NCI-H2081 (cell line): ENCODE measurements at regions not wholly inside any gene's neighbourhood (a gene's known extent, or its start where the extent isn't known, plus 50 kb on each side); places are given as distances from the start of the nearest gene placed in this dataset.
A peak's percentile ranks its signal among the peaks of the same experiment; 100 is the strongest.

ENCODE experiments used
- DNase-seq, 2 experiments: peaks; one replicate each; lab custom pipeline; 2025; lab: John Stamatoyannopoulos, UW

GRCh38 chr9:117548556-117548955 lies 133.7 kb upstream of the ASTN2 start:
- no peak for DNase-seq

GRCh38 chr9:117547904-117548303 lies 133.0 kb upstream of the ASTN2 start:
- no peak for DNase-seq

- DNase-seq: peak; percentile 18 to 32
Measured at GRCh38 chr9:117546894-117547678, 132.2 kb upstream of the ASTN2 start.

GRCh38 chr9:117545846-117546245 lies 131.0 kb upstream of the ASTN2 start:
- no peak for DNase-seq

GRCh38 chr9:117543089-117543488 lies 128.2 kb upstream of the ASTN2 start:
- no peak for DNase-seq

- DNase-seq: no peak
Measured at GRCh38 chr9:117542021-117542420, 127.2 kb upstream of the ASTN2 start.

GRCh38 chr9:117541181-117541580 lies 126.3 kb upstream of the ASTN2 start:
- no peak for DNase-seq

GRCh38 chr9:117535973-117536372 lies 121.1 kb upstream of the ASTN2 start:
- DNase-seq: no peak

GRCh38 chr9:117535434-117535833 lies 120.6 kb upstream of the ASTN2 start:
- DNase-seq: no peak

GRCh38 chr9:117528225-117528624 lies 113.4 kb upstream of the ASTN2 start:
- no peak for DNase-seq

- no peak for DNase-seq
Measured at GRCh38 chr9:117526674-117527073, 111.8 kb upstream of the ASTN2 start.

- no peak for DNase-seq
Measured at GRCh38 chr9:117523531-117524153, 108.8 kb upstream of the ASTN2 start.

GRCh38 chr9:117521293-117521692 lies 106.4 kb upstream of the ASTN2 start:
- DNase-seq: no peak

GRCh38 chr9:117516676-117517632 lies 102.1 kb upstream of the ASTN2 start:
- DNase-seq: no peak

GRCh38 chr9:117511852-117512481 lies 97.1 kb upstream of the ASTN2 start:
- no peak for DNase-seq

GRCh38 chr9:117496307-117496706 lies 81.5 kb upstream of the ASTN2 start:
- no peak for DNase-seq

- DNase-seq: peak; percentile 16 to 41
Measured at GRCh38 chr9:117494401-117495090, 79.7 kb upstream of the ASTN2 start.

GRCh38 chr9:117492476-117492875 lies 77.6 kb upstream of the ASTN2 start:
- DNase-seq: no peak

GRCh38 chr9:117491491-117491890 lies 76.6 kb upstream of the ASTN2 start:
- DNase-seq: no peak

GRCh38 chr9:117490199-117490598 lies 75.3 kb upstream of the ASTN2 start:
- no peak for DNase-seq

GRCh38 chr9:117488659-117489058 lies 73.8 kb upstream of the ASTN2 start:
- DNase-seq: no peak
